ENCODE measurements at regions not wholly inside any gene's neighbourhood (a gene's known extent, or its start where the extent isn't known, plus 50 kb on each side); places are given as distances from the start of the nearest gene placed in this dataset.

- Mint-ChIP-seq H3K4me3 (no peak overlapping the region), H3K36me3 (ENCODE audit: insufficient read depth) (no peaks in the 10 kb centered on the region), H3K9me3 (no peaks in the 10 kb centered on the region), H3K27ac (ENCODE audit: low read depth) (no peak overlapping the region), H3K4me1 (no peaks in the 10 kb centered on the region), H3K27me3 (no peaks in the 10 kb centered on the region)
- ATAC-seq (replicated peaks; ENCODE audit: extremely low read depth, poor library complexity, severe bottlenecking) (no peak), DNase-seq (ENCODE audit: low spot score in 2 of 2) (no peak)
Observed at GRCh38 chr13:80577926-80578670, 237.2 kb upstream of the SPRY2 start.

GRCh38 chr13:80577285-80577684 is 236.4 kb upstream of the SPRY2 start:
- Mint-ChIP-seq H3K27me3 (no peaks in the 10 kb centered on the region), H3K4me1 (no peaks in the 10 kb centered on the region), H3K36me3 (ENCODE audit: insufficient read depth) (no peaks in the 10 kb centered on the region), H3K4me3 (no peak overlapping the region), H3K27ac (ENCODE audit: low read depth) (no peak overlapping the region), H3K9me3 (no peaks in the 10 kb centered on the region)
- DNase-seq (ENCODE audit: low spot score in 2 of 2) (no peak), ATAC-seq (replicated peaks; ENCODE audit: extremely low read depth, poor library complexity, severe bottlenecking) (no peak)

DNA sequence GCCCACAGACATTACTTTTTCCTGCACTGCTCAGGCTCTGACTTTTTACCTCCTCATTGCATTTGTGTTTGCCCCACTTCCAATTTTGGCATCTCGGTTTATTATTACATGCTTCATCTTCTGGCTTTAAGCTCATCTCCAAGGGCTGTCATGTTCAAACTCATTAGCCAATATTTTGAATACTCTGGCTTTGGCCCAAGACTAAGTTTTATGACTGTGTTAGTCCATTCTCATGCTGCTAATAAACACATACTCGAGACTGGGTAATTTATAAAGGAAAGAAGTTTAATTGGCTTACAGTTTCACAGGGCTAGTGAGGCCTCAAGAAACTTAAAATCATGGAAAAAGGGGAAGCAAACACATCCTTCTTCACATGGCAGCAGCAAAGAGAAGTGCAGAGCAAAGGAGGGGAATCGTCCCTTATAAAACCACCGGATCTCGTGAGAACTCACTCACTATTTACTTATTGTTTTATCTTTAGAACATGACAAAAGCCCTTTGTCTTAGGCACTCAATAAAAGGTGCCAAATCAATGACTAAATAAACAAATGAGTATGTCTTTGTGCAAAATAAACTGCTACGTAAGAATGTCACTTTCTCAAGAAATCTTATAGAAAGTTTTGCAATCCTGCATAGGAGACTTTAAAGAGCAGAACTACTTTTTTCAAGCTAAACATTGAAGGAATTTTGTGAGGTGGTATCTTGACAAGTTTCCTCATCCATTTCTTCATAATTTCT is 233.4 kb upstream of the SPRY2 start:
- H3K9me3 Mint-ChIP-seq = no peaks in the 10 kb centered on the region
- no peak overlapping the region for H3K4me3 Mint-ChIP-seq
- H3K27ac Mint-ChIP-seq (ENCODE audit: low read depth) = no peak overlapping the region
- DNase-seq (ENCODE audit: low spot score in 2 of 2) (no peak), ATAC-seq (replicated peaks; ENCODE audit: extremely low read depth, poor library complexity, severe bottlenecking) (no peak)
- no peaks in the 10 kb centered on the region for H3K27me3 Mint-ChIP-seq
- H3K4me1 Mint-ChIP-seq = no peaks in the 10 kb centered on the region
- H3K36me3 Mint-ChIP-seq (ENCODE audit: insufficient read depth) = no peaks in the 10 kb centered on the region

GRCh38 chr13:80572923-80573316 is 232.0 kb upstream of the SPRY2 start:
- ATAC-seq (replicated peaks; ENCODE audit: extremely low read depth, poor library complexity, severe bottlenecking) (no peak), DNase-seq (ENCODE audit: low spot score in 2 of 2) (no peak)
- H3K36me3 Mint-ChIP-seq (ENCODE audit: insufficient read depth) = no peaks in the 10 kb centered on the region
- H3K4me3 Mint-ChIP-seq = no peak overlapping the region
- no peaks in the 10 kb centered on the region for H3K27me3 Mint-ChIP-seq
- no peaks in the 10 kb centered on the region for H3K9me3 Mint-ChIP-seq
- no peaks in the 10 kb centered on the region for H3K4me1 Mint-ChIP-seq
- no peak overlapping the region for H3K27ac Mint-ChIP-seq (ENCODE audit: low read depth)

DNA sequence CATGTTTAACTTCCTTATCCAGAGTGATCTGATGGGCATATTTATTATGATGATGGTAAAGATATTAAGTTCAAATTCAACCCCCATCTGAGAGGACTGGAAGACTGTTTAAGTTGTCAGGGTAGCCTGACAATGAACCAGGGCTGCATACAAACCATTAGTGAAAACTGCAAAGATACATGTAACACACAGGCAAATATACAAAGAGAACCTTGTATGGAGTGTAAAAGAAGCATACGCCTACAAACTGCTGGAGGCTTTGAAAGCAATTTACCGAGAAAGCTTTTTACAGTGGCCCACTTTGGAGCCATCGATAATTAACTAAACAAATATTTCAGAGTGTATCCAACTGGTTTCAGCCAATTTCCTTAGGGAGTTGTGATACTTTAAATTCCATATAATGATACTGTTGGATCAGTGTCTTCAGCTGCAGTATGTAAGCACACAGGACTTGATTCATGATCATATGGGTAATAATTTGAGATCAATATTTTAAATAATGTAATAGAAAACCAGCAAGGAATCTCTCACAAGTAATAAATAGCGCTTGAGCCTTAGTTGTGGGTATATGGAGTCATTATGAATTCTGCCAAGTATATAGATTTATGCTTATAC is 231.5 kb upstream of the SPRY2 start:
- Mint-ChIP-seq H3K4me3 (no peak overlapping the region), H3K9me3 (no peaks in the 10 kb centered on the region), H3K27ac (ENCODE audit: low read depth) (no peak overlapping the region), H3K4me1 (no peaks in the 10 kb centered on the region), H3K36me3 (ENCODE audit: insufficient read depth) (no peaks in the 10 kb centered on the region), H3K27me3 (no peaks in the 10 kb centered on the region)
- ATAC-seq (replicated peaks; ENCODE audit: extremely low read depth, poor library complexity, severe bottlenecking) (no peak), DNase-seq (ENCODE audit: low spot score in 2 of 2) (no peak)

GRCh38 chr13:80571346-80572307 is 230.7 kb upstream of the SPRY2 start:
- Mint-ChIP-seq H3K36me3 (ENCODE audit: insufficient read depth) (no peaks in the 10 kb centered on the region), H3K4me3 (no peak overlapping the region), H3K27ac (ENCODE audit: low read depth) (no peak overlapping the region), H3K4me1 (no peaks in the 10 kb centered on the region), H3K9me3 (no peaks in the 10 kb centered on the region), H3K27me3 (no peaks in the 10 kb centered on the region)
- ATAC-seq (replicated peaks; ENCODE audit: extremely low read depth, poor library complexity, severe bottlenecking) (no peak), DNase-seq (ENCODE audit: low spot score in 2 of 2) (no peak)

DNA sequence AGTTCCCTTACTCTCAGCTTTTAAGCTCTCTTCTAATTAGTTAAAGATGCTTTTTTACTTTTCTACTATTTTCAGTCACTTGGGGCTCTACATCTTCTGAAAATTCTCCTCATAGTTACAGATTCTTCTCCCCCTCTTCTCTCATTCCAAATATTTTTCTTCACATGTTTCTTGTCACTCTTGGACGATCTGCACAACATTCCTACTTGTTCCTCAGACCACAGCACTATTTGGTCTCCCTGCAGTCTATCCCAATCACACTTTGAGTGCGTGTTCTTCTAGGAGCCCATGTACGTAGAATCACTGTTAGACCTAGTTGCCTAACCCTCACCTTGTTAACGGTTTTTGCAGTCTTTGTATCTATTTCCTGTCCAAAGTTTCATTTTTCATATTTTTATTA is 222.5 kb upstream of the SPRY2 start:
- Mint-ChIP-seq H3K4me1 (peaks cover 6% of the 10 kb centered on the region), H3K27me3 (no peaks in the 10 kb centered on the region), H3K9me3 (peaks cover 4% of the 10 kb centered on the region), H3K4me3 (peak overlapping the region; percentile 2), H3K36me3 (ENCODE audit: insufficient read depth) (no peaks in the 10 kb centered on the region), H3K27ac (ENCODE audit: low read depth) (peak overlapping the region; percentile 9)
- ATAC-seq (replicated peaks; ENCODE audit: extremely low read depth, poor library complexity, severe bottlenecking) (no peak), DNase-seq (ENCODE audit: low spot score in 2 of 2) (no peak)

DNA sequence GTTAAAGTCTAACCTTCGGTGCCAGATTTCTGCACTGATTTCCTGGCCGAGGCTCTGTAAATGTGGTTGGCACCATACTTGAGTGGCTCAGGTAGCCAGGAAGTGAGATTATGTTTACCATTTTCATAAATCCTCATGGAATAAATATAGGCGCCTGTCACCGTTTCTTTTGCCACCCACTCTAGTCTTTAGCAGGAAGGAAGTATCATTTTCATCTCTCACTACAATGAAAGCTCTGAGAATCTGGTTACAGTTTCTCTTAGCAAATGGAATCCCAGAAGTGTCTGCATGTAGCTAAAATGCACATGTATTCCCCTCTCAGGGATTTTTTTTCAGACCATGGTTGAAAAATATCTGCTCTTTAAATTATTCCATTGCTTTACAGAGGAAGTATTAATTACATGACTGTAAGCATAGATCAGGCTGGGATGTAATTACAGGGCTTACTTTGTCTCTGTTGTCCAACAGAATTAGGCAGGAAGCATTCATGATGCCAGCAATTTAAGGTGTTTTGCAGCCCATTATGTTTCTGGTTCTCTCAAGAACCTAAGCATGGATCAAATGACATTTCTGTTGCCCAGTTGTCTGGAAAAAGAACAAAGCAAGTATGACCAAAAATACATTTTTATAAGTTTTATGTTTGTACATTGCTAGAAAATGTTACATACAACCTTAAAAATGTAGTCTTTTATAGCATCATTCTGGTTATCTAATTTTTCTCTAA is 221.7 kb upstream of the SPRY2 start:
- H3K4me3 Mint-ChIP-seq = no peak overlapping the region
- no peak for ATAC-seq (replicated peaks; ENCODE audit: extremely low read depth, poor library complexity, severe bottlenecking)

GRCh38 chr13:80560609-80561008 is 219.7 kb upstream of the SPRY2 start:
- H3K4me1 Mint-ChIP-seq = peaks cover 6% of the 10 kb centered on the region
- H3K9me3 Mint-ChIP-seq = peaks cover 4% of the 10 kb centered on the region
- no peak overlapping the region for H3K27ac Mint-ChIP-seq (ENCODE audit: low read depth)
- ATAC-seq (replicated peaks; ENCODE audit: extremely low read depth, poor library complexity, severe bottlenecking) (no peak), DNase-seq (ENCODE audit: low spot score in 2 of 2) (no peak)
- H3K36me3 Mint-ChIP-seq (ENCODE audit: insufficient read depth) = no peaks in the 10 kb centered on the region
- no peak overlapping the region for H3K4me3 Mint-ChIP-seq
- no peaks in the 10 kb centered on the region for H3K27me3 Mint-ChIP-seq

More for the DNA sequence above, 221.7 kb upstream of the SPRY2 start:
- peaks cover 6% of the 10 kb centered on the region for H3K4me1 Mint-ChIP-seq
- no peak overlapping the region for H3K27ac Mint-ChIP-seq (ENCODE audit: low read depth)
- DNase-seq (ENCODE audit: low spot score in 2 of 2) = no peak
- peaks cover 4% of the 10 kb centered on the region for H3K9me3 Mint-ChIP-seq
- no peaks in the 10 kb centered on the region for H3K27me3 Mint-ChIP-seq
- no peaks in the 10 kb centered on the region for H3K36me3 Mint-ChIP-seq (ENCODE audit: insufficient read depth)

GRCh38 chr13:80559944-80560343 is 219.0 kb upstream of the SPRY2 start:
- peaks cover 4% of the 10 kb centered on the region for H3K9me3 Mint-ChIP-seq
- no peak overlapping the region for H3K4me3 Mint-ChIP-seq
- H3K27ac Mint-ChIP-seq (ENCODE audit: low read depth) = no peak overlapping the region
- DNase-seq (ENCODE audit: low spot score in 2 of 2) (no peak), ATAC-seq (replicated peaks; ENCODE audit: extremely low read depth, poor library complexity, severe bottlenecking) (no peak)
- H3K4me1 Mint-ChIP-seq = peaks cover 6% of the 10 kb centered on the region
- no peaks in the 10 kb centered on the region for H3K36me3 Mint-ChIP-seq (ENCODE audit: insufficient read depth)
- no peaks in the 10 kb centered on the region for H3K27me3 Mint-ChIP-seq

GRCh38 chr13:80558074-80558473 is 217.1 kb upstream of the SPRY2 start:
- H3K4me3 Mint-ChIP-seq = no peak overlapping the region
- no peak for ATAC-seq (replicated peaks; ENCODE audit: extremely low read depth, poor library complexity, severe bottlenecking)
- H3K27me3 Mint-ChIP-seq = no peaks in the 10 kb centered on the region
- no peaks in the 10 kb centered on the region for H3K4me1 Mint-ChIP-seq
- H3K9me3 Mint-ChIP-seq = peaks cover 4% of the 10 kb centered on the region
- no peak for DNase-seq (ENCODE audit: low spot score in 2 of 2)
- no peaks in the 10 kb centered on the region for H3K36me3 Mint-ChIP-seq (ENCODE audit: insufficient read depth)
- H3K27ac Mint-ChIP-seq (ENCODE audit: low read depth) = no peak overlapping the region
